ENCODE measurements at regions not wholly inside any gene's neighbourhood (a gene's known extent, or its start where the extent isn't known, plus 50 kb on each side); places are given as distances from the start of the nearest gene placed in this dataset.
"Not testable (repeated sequence)": the region's sequence is repeated elsewhere in the genome, so short reads cannot be mapped to it uniquely, and the experiment has no call there.

DNA sequence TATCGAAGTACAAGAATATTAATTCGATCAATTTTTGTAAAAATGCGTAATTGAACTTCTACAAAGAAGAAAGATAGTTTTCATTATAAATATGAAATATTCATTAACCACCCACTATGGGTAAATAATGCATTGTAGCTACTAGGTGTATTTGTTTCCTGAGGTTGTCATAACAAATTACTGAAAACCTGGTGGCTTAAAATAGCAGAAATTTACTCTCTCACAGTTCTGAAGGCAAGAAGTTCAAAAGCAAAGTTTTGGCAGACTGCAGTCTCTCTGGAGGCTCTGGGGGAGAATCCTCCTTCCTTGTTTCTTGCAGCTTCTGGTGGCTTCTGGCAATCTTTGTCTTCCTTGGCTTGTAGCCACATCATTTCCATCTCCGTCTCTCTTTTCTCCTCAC is 99.2 kb upstream of the MIR17HG start:
- TF ChIP-seq, protein P1, sequence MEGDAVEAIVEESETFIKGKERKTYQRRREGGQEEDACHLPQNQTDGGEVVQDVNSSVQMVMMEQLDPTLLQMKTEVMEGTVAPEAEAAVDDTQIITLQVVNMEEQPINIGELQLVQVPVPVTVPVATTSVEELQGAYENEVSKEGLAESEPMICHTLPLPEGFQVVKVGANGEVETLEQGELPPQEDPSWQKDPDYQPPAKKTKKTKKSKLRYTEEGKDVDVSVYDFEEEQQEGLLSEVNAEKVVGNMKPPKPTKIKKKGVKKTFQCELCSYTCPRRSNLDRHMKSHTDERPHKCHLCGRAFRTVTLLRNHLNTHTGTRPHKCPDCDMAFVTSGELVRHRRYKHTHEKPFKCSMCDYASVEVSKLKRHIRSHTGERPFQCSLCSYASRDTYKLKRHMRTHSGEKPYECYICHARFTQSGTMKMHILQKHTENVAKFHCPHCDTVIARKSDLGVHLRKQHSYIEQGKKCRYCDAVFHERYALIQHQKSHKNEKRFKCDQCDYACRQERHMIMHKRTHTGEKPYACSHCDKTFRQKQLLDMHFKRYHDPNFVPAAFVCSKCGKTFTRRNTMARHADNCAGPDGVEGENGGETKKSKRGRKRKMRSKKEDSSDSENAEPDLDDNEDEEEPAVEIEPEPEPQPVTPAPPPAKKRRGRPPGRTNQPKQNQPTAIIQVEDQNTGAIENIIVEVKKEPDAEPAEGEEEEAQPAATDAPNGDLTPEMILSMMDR (IDR thresholded peaks at IDR 0.05; ENCODE audit: low read depth, low read length), result no peak
- no peak for DNase-seq (ENCODE audit: low read depth, low spot score)
- in situ Hi-C loops (cut with HindIII; ENCODE audit: low sequenced_read_pairs), result no loop called here
- no peak overlapping the region for H3K4me3 ChIP-seq (ENCODE audit: low read depth, low read length)

DNA sequence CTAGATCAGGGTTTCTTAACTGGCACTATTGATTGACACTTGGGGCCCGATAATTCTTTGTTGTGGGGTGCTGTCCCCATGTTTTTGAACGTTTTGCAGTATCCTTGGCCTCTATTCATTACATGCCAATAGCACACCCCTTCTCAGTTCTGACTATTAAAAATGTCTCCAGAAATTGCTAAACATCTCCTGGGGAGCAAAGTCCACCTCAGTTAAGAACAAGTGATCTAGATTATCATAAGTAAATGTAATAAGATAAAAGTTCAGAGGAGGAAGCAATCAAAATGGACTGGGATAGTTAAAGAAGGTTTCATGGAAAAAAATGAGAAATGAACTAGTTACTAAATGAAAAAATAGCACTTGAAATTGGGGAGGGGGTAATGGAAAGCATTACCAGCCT is 98.1 kb upstream of the MIR17HG start:
- in situ Hi-C loops (cut with HindIII; ENCODE audit: low sequenced_read_pairs), result no loop called here
- TF ChIP-seq, protein P1 (IDR thresholded peaks at IDR 0.05; ENCODE audit: low read depth, low read length), result no peak
- DNase-seq (ENCODE audit: low read depth, low spot score), result no peak
- no peak overlapping the region for H3K4me3 ChIP-seq (ENCODE audit: low read depth, low read length)

DNA sequence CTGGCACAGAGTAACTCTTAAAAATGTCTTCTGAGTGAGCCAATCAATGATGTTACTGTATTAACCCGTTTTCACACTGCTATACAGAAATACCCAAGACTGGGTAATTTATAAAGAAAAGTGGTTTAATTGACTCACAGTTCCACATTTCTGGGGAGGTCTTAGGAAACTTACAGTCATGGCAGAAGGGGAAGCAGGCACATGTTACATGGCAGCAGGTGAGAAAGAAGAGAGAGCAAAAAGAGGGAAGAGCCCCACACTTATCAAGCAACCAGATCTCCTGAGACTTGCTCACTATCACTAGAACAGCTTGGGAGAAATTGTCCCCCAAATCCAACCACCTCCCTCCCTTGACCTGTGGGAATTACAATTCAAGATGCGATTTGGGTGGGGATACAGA is 97.6 kb upstream of the MIR17HG start:
- no peak for DNase-seq (ENCODE audit: low read depth, low spot score)
- TF ChIP-seq, protein P1 (IDR thresholded peaks at IDR 0.05; ENCODE audit: low read depth, low read length), result no peak
- in situ Hi-C loops (cut with HindIII; ENCODE audit: low sequenced_read_pairs), result no loop called here
- no peak overlapping the region for H3K4me3 ChIP-seq (ENCODE audit: low read depth, low read length)

DNA sequence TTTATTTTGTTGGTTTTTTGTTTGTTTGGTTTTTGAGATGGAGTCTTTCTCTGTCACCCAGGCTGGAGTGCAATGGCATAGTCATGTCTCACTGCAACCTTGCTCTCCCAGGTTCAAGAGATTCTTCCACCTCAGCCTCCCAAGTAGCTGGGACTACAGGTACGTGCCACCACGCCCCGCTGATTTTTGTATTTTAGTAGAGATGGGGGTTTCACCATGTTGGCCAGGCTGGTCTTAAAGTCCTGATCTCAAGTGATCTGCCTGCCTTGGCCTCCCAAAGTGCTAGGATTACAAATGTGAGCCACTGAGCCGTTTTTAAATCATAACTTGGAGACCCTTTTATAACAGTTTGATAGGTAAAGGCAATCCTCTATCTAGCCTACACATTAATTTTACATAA is 95.9 kb upstream of the MIR17HG start:
- in situ Hi-C loops (cut with HindIII; ENCODE audit: low sequenced_read_pairs); DNase-seq (ENCODE audit: low read depth, low spot score); H3K4me3 ChIP-seq (ENCODE audit: low read depth, low read length): not testable (repeated sequence)

DNA sequence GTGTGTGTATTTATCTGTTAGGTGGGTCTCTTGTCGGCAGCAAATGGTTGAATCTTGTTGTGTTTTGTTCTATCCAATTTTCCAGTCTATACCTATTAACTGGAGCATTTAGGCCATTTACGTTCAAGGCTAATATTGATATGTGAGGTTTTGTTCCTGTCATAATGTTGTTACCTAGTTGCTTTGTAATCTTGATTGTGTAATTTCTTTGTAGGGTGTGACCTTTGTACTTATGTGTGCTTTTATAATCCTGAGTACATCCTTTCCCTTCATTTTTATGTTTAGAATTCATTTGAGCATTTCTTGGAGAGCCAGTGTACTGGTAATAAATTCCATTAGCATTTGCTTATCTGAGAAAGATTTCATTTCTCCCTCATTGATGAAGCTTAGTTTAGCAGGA is 83.0 kb upstream of the MIR17HG start:
- no peak for DNase-seq (ENCODE audit: low read depth, low spot score)
- H3K4me3 ChIP-seq (ENCODE audit: low read depth, low read length), result no peak overlapping the region
- in situ Hi-C loops (cut with HindIII; ENCODE audit: low sequenced_read_pairs), result no loop called here
- TF ChIP-seq, protein P1 (IDR thresholded peaks at IDR 0.05; ENCODE audit: low read depth, low read length), result no peak

DNA sequence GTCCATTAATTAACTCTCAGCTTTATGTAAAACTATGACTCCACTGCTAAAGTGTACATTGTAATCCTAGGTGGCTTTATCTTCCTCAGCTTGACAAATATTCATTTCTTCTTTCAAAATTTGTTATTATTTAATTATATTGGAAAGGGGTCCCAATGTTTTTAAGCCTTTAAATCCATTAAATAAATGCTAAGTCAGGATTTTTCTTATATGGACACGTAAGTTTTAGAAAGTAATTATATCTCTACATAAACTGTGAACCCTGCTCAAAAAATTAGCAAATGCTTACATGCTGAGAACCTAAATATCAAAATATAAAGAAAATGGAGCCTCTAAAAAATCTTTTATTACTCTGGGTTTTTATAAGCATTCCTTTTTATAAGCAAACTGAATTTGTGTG is 78.2 kb upstream of the MIR17HG start:
- TF ChIP-seq, protein P1 (IDR thresholded peaks at IDR 0.05; ENCODE audit: low read depth, low read length), result no peak
- H3K4me3 ChIP-seq (ENCODE audit: low read depth, low read length), result no peak overlapping the region
- no peak for DNase-seq (ENCODE audit: low read depth, low spot score)
- in situ Hi-C loops (cut with HindIII; ENCODE audit: low sequenced_read_pairs), result no loop called here

DNA sequence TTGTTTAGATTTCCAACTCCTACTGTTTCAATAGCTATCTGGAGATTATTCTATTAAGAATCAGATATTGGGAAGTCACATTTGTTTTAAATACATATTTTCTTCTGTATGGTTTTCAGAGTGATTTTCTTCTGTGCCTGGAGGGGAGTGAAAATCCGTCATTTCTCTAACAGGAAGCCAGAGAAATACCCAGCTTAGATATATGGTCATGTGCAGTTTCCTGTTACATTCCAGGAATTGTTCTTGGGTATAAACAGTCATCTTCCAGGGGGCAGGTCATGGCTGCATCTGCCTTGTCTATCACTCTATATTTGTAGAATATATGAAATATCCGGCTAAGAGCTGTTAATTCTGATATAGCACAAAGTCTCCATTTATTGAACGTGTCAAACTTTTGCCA is 77.5 kb upstream of the MIR17HG start:
- no peak overlapping the region for H3K4me3 ChIP-seq (ENCODE audit: low read depth, low read length)
- TF ChIP-seq, protein P1 (IDR thresholded peaks at IDR 0.05; ENCODE audit: low read depth, low read length), result no peak
- DNase-seq (ENCODE audit: low read depth, low spot score), result no peak
- in situ Hi-C loops (cut with HindIII; ENCODE audit: low sequenced_read_pairs), result no loop called here

Measured in astrocyte of the spinal cord (primary cell).